Body of pancreas (tissue), 4 donors: ENCODE measurements at regions not wholly inside any gene's neighbourhood (a gene's known extent, or its start where the extent isn't known, plus 50 kb on each side); places are given as distances from the start of the nearest gene placed in this dataset.

Experiments
- CTCF ChIP-seq, 7 experiments: fragments of 450-650 bp in 4 of 7; fragments of 200-600 bp in 3 of 7; sonication (generic) in 3 of 7; IDR thresholded peaks; one replicate each; pipeline ENCODE4 v1.5.1; 2016 to 2019; ENCODE audit warnings: antibody characterized with exemption in 7 of 7
- POLR2A ChIP-seq, 3 donors: fragments of 450-650 bp; IDR thresholded peaks; one replicate each; pipeline ENCODE4 v1.6.1; 2016; ENCODE audit warnings: antibody characterized with exemption in 3 of 3, mild to moderate bottlenecking in 2 of 3

GRCh38 chr3:117172426-117172825 lies 462.8 kb downstream of the TUSC7 start:
- TF ChIP-seq CTCF (IDR thresholded peaks at IDR 0.05) (no peak), POLR2A (IDR thresholded peaks at IDR 0.05) (no peak)
